Endothelial cell of umbilical vein (primary cell): ENCODE measurements at regions not wholly inside any gene's neighbourhood (a gene's known extent, or its start where the extent isn't known, plus 50 kb on each side); places are given as distances from the start of the nearest gene placed in this dataset.

Source experiments
- BruUV-seq: library from RNA; stranded (reverse); fragments of 400-500 nt; replicated peaks from 2 replicates; lab custom pipeline; 2021; lab: Mats Ljungman, UMichigan
- CTCF ChIA-PET: fragments of 300-600, 350-600 bp; sonication (Branson Sonifier 250); formaldehyde crosslinking; loops from one replicate; lab custom pipeline; 2021; ENCODE audit warnings: antibody characterized with exemption, inconsistent platforms; lab: Charles Lee
- POLR2A ChIA-PET: fragments of 300-600, 350-600 bp; sonication (Branson Sonifier 250); formaldehyde crosslinking; loops from one replicate; lab custom pipeline; 2021; ENCODE audit warnings: antibody characterized with exemption, inconsistent platforms; lab: Charles Lee
- DNase-seq: peaks from one replicate; pipeline ENCODE4 v3.0.0-alpha.2; 2011; ENCODE audit warnings: low read depth, low spot score
- FAIRE-seq: peaks from 2 replicates; lab custom pipeline; 2011; peaks lifted over from hg19 to GRCh38; lab: Jason Lieb, UNC
- H2AFZ ChIP-seq: 2 replicates; pipeline ENCODE4 v1.6.0; 2012; ENCODE audit warnings: low read depth, low read length, control low read depth, inconsistent platforms
- H3K27ac ChIP-seq: 2 replicates; pipeline ENCODE4 v1.5.1; 2011; ENCODE audit warnings: low read depth, mild to moderate bottlenecking, control low read depth, low read length, moderate library complexity; ENCODE audit not compliant: insufficient read depth
- H3K27me3 ChIP-seq, 2 experiments: 2 replicates each; pipeline versions ENCODE4 v1.6.0 to v1.6.1; 2011; ENCODE audit warnings: low read length in 2 of 2, mixed read lengths in 1 of 2; ENCODE audit not compliant: control insufficient read depth in 2 of 2, insufficient read depth in 2 of 2
- H3K36me3 ChIP-seq, 2 experiments: 2 replicates in 1 of 2; 3 replicates in 1 of 2; pipeline ENCODE4 v1.5.1; 2011; ENCODE audit warnings: low read length in 2 of 2, mild to moderate bottlenecking in 1 of 2, moderate library complexity in 1 of 2; ENCODE audit not compliant: control insufficient read depth in 2 of 2, insufficient read depth in 2 of 2; ENCODE audit errors: extremely low read depth in 1 of 2
- H3K4me1 ChIP-seq: 3 replicates; pipeline ENCODE4 v1.5.1; 2011; ENCODE audit warnings: mild to moderate bottlenecking, low read length; ENCODE audit not compliant: control insufficient read depth, insufficient read depth; ENCODE audit errors: extremely low read depth
- H3K4me2 ChIP-seq: 2 replicates; pipeline ENCODE4 v1.6.1; 2011; ENCODE audit warnings: low read length, control low read depth, mixed read lengths; ENCODE audit not compliant: insufficient read depth
- H3K4me3 ChIP-seq, 3 experiments: fragments of 200-600 bp in 1 of 3; sonication (generic), shearing (Covaris generic) in 1 of 3; replicated peaks in 1 of 3; 2 replicates each; pipeline ENCODE4 v1.5.1; 2011 to 2016; ENCODE audit warnings: control low read depth in 3 of 3, low read length in 3 of 3, mild to moderate bottlenecking in 2 of 3, inconsistent platforms in 1 of 3, low read depth in 1 of 3, moderate library complexity in 1 of 3; ENCODE audit not compliant: insufficient read depth in 1 of 3
- H3K79me2 ChIP-seq: 2 replicates; pipeline ENCODE4 v1.6.0; 2012; ENCODE audit warnings: low read length, inconsistent platforms; ENCODE audit not compliant: control insufficient read depth, insufficient read depth
- H3K9ac ChIP-seq: replicated peaks from 2 replicates; pipeline ENCODE3; 2011; ENCODE audit warnings: low read length, control low read depth; ENCODE audit not compliant: insufficient read depth; ENCODE audit errors: extremely low read depth
- H3K9me1 ChIP-seq: replicated peaks from 3 replicates; pipeline ENCODE4 v1.6.0; 2011; ENCODE audit warnings: mild to moderate bottlenecking, low read length; ENCODE audit not compliant: control insufficient read depth, insufficient read depth; ENCODE audit errors: extremely low read depth
- H3K9me3 ChIP-seq: replicated peaks from 2 replicates; pipeline ENCODE4 v1.5.1; 2012; ENCODE audit warnings: low read length, inconsistent platforms; ENCODE audit not compliant: control insufficient read depth, insufficient read depth
- H4K20me1 ChIP-seq: replicated peaks from 2 replicates; pipeline ENCODE3; 2011; ENCODE audit warnings: mild to moderate bottlenecking, low read length; ENCODE audit not compliant: control insufficient read depth, insufficient read depth; ENCODE audit errors: extremely low read depth
- CTCF ChIP-seq, 2 donors: IDR thresholded peaks; 1 replicate in 1 of 2; 2 replicates in 1 of 2; pipeline ENCODE4 v1.5.1; 2011; ENCODE audit warnings: low read length in 2 of 2, mild to moderate bottlenecking in 2 of 2, moderate library complexity in 2 of 2, control low read depth in 1 of 2, inconsistent platforms in 1 of 2, low read depth in 1 of 2; ENCODE audit not compliant: insufficient read depth in 1 of 2; ENCODE audit errors: extremely low read depth in 1 of 2
- EZH2 ChIP-seq: IDR thresholded peaks from 2 replicates; pipeline ENCODE4 v1.6.1; 2012; ENCODE audit warnings: borderline replicate concordance, low read depth, mild to moderate bottlenecking, moderate library complexity, low read length, inconsistent platforms; ENCODE audit not compliant: severe bottlenecking
- FOS ChIP-seq: IDR thresholded peaks from 2 replicates; pipeline ENCODE4 v1.6.1; 2011; ENCODE audit warnings: mild to moderate bottlenecking, low read length, moderate library complexity, borderline replicate concordance; ENCODE audit not compliant: insufficient read depth
- GATA2 ChIP-seq: IDR thresholded peaks from 2 replicates; pipeline ENCODE4 v1.7.0; 2011; ENCODE audit warnings: low read depth, mild to moderate bottlenecking, moderate library complexity, mixed read lengths, low read length; ENCODE audit not compliant: insufficient read length, insufficient read depth
- JUN ChIP-seq: IDR thresholded peaks from 2 replicates; pipeline ENCODE4 v1.6.1; 2011; ENCODE audit warnings: borderline replicate concordance, low read depth; ENCODE audit not compliant: insufficient read length, insufficient read depth
- MYC ChIP-seq: IDR thresholded peaks from one replicate; pipeline ENCODE4 v1.6.1; 2011; ENCODE audit warnings: mild to moderate bottlenecking, low read depth, low read length
- POLR2A ChIP-seq: IDR thresholded peaks from 2 replicates; pipeline ENCODE4 v1.6.1; 2012; ENCODE audit warnings: low read depth, mild to moderate bottlenecking, control low read depth, low read length
- POLR2AphosphoS5 ChIP-seq: IDR thresholded peaks from 2 replicates; pipeline ENCODE4 v1.6.1; 2012; ENCODE audit warnings: low read depth, mild to moderate bottlenecking, control low read depth, low read length, moderate library complexity; ENCODE audit not compliant: insufficient read depth
- dilution Hi-C: fragments of 300-500 bp; cut with MboI; formaldehyde crosslinking; loops from one replicate; pipeline ENCODE4 v1.15.0; 2019; ENCODE audit warnings: low sequenced_read_pairs; ENCODE audit not compliant: extremely low pct_ligation_motif_present
- intact Hi-C: fragments of 100-400 bp; cut with micrococcal nuclease; formaldehyde crosslinking; loops from one replicate; pipeline ENCODE4 v1.10.0; 2022
- TF ChIP-seq, protein P1 (sequence below): IDR thresholded peaks from 2 replicates; pipeline ENCODE4 v1.6.1; 2011; ENCODE audit not compliant: insufficient read depth, insufficient read length

DNA sequence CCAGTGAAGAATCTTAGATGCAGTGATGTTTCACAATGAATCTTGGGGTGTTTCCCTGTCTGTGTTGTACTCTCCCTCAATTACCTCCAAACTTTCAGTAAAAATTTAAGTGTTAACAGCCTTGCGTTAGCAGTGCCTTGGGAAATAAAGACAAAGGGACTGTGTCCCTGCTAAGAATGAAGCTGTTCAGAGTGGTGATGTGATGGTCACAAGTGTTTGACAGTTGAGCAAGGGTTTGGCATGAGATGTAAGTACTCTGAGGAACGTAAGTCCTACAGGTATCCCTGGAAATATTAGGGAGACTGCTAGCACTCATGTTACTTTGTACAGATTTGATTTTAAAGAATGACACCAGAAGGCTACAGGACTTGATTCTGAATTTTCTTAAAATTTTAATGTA is 304.3 kb upstream of the DPH6 start:
- dilution Hi-C loops (no loop called here), intact Hi-C loops (no loop called here)
- Histone ChIP-seq H4K20me1 (no peaks in the 10 kb centered on the region), H3K9me3 (no peaks in the 10 kb centered on the region), H3K79me2 (no peaks in the 10 kb centered on the region), H3K27me3 (peaks cover 1 to 3% of the 10 kb centered on the region in 2 experiments), H3K36me3 (no peaks in the 10 kb centered on the region), H3K27ac (no peak overlapping the region), H3K9me1 (no peaks in the 10 kb centered on the region), H2AFZ (no peak overlapping the region), H3K4me3 (no peak overlapping the region), H3K4me1 (no peaks in the 10 kb centered on the region), H3K4me2 (no peak overlapping the region), H3K9ac (no peak overlapping the region)
- no peak for FAIRE-seq
- BruUV-seq = no TSS peak
- TF ChIP-seq MYC = no peak
- no peak for DNase-seq
- ChIA-PET CTCF (no interaction called here), POLR2A (no interaction called here)

DNA sequence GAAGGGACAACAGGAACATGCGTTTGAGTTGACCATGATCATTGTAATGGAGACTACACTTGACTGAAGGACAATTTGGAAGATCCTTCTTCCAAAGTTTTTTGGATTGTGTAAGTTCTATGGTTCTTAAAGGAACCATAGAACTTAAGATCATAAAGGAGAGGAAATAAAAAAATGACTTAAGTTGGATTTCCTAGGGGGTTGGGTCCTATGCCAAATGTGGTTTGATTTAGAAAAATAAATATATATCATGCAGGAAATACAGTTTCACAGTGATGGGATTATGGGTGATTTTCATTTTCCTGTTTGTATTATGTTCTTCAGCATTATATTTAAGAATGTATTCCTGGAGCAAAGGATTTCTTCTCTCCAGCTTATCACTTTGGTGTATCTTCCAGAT is 305.5 kb upstream of the DPH6 start:
- Histone ChIP-seq H3K9me1 (no peaks in the 10 kb centered on the region), H4K20me1 (no peaks in the 10 kb centered on the region), H3K4me3 (no peak overlapping the region), H3K79me2 (no peaks in the 10 kb centered on the region), H3K4me1 (no peaks in the 10 kb centered on the region), H3K27ac (no peak overlapping the region), H3K9ac (no peak overlapping the region), H3K9me3 (no peaks in the 10 kb centered on the region), H3K4me2 (peak overlapping the region; percentile 2), H3K36me3 (no peaks in the 10 kb centered on the region), H2AFZ (no peak overlapping the region), H3K27me3 (peaks cover 1 to 3% of the 10 kb centered on the region in 2 experiments)
- TF ChIP-seq FOS (no peak), JUN (no peak), POLR2AphosphoS5 (no peak), CTCF (IDR thresholded peaks at IDR 0.05; ENCODE audit: extremely low read depth in 1 of 2, insufficient read depth in 1 of 2, low read depth in 1 of 2, low read length in 2 of 2) (no peak), GATA2 (no peak), POLR2A (no peak), MYC (no peak), EZH2 (no peak)
- TF ChIP-seq, protein P1, sequence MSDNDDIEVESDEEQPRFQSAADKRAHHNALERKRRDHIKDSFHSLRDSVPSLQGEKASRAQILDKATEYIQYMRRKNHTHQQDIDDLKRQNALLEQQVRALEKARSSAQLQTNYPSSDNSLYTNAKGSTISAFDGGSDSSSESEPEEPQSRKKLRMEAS = no peak
- FAIRE-seq = no peak
- dilution Hi-C loops (no loop called here), intact Hi-C loops (no loop called here)
- DNase-seq = no peak
- BruUV-seq = no TSS peak
- CTCF ChIA-PET = interaction anchor here (1.6 kb wide), 1 partner anchor 9 kb away, joined by 5 read pairs; no protein-coding TSS in a partner anchor
- POLR2A ChIA-PET = no interaction called here
